Upper lobe of left lung (tissue), 4 donors: ENCODE measurements at regions not wholly inside any gene's neighbourhood (a gene's known extent, or its start where the extent isn't known, plus 50 kb on each side); places are given as distances from the start of the nearest gene placed in this dataset.
"Not testable (repeated sequence)": the region's sequence is repeated elsewhere in the genome, so short reads cannot be mapped to it uniquely, and the experiment has no call there.

ENCODE experiments used
- EP300 ChIP-seq, 4 donors: sonication (generic); formaldehyde crosslinking; IDR thresholded peaks; one replicate each; pipeline ENCODE4 v1.5.1; 2017; ENCODE audit warnings: antibody characterized with exemption in 4 of 4, control low read depth in 2 of 4
- POLR2A ChIP-seq, 4 donors: fragments of 450-650 bp; IDR thresholded peaks; one replicate each; pipeline ENCODE4 v1.5.1; 2016 to 2017; ENCODE audit warnings: antibody characterized with exemption in 4 of 4, mild to moderate bottlenecking in 2 of 4
- POLR2AphosphoS5 ChIP-seq, 2 donors: sonication (generic); formaldehyde crosslinking; IDR thresholded peaks; one replicate each; pipeline ENCODE4 v1.5.1; 2017; ENCODE audit warnings: antibody characterized with exemption in 2 of 2
- TF ChIP-seq, protein P1 (sequence below), 6 experiments: fragments of 450-650 bp in 4 of 6; fragments of 200-600 bp in 2 of 6; sonication (generic) in 2 of 6; IDR thresholded peaks; one replicate each; pipeline ENCODE4 v1.5.1; 2016 to 2019; ENCODE audit warnings: antibody characterized with exemption in 6 of 6

GRCh38 chr2:242107065-242107464, 237.5 kb downstream of the RTP5 start:
- TF ChIP-seq, protein P1, sequence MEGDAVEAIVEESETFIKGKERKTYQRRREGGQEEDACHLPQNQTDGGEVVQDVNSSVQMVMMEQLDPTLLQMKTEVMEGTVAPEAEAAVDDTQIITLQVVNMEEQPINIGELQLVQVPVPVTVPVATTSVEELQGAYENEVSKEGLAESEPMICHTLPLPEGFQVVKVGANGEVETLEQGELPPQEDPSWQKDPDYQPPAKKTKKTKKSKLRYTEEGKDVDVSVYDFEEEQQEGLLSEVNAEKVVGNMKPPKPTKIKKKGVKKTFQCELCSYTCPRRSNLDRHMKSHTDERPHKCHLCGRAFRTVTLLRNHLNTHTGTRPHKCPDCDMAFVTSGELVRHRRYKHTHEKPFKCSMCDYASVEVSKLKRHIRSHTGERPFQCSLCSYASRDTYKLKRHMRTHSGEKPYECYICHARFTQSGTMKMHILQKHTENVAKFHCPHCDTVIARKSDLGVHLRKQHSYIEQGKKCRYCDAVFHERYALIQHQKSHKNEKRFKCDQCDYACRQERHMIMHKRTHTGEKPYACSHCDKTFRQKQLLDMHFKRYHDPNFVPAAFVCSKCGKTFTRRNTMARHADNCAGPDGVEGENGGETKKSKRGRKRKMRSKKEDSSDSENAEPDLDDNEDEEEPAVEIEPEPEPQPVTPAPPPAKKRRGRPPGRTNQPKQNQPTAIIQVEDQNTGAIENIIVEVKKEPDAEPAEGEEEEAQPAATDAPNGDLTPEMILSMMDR (IDR thresholded peaks at IDR 0.05), result not testable (repeated sequence)
- not testable (repeated sequence) for TF ChIP-seq POLR2A, POLR2AphosphoS5, EP300 (IDR thresholded peaks at IDR 0.05)
